ENCODE measurements at regions not wholly inside any gene's neighbourhood (a gene's known extent, or its start where the extent isn't known, plus 50 kb on each side); places are given as distances from the start of the nearest gene placed in this dataset.

DNA sequence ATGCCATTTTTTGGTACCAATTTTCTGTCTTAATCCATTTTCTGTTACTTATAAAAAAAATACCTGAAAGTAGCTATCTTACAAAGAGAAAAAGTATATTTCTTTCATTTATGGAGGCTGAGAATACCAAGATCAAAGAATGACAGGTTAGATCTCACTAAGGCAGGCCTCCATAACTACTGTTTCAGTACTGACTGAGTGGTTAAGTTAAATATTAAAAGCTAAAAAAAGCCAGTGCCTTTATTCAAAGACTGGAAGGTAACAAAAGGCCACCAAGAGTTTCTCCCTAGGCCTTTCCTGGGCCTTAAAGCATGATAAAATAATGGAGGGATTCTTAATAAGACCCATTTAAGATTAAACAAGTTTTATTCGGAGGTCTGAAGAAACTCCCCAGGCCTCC, 687.7 kb upstream of the ADGRL4 start:
- ATAC-seq (ENCODE audit: low read depth) = no peak
- intact Hi-C loops (cut with micrococcal nuclease) = loop anchor here (1.0 kb wide), 1 partner anchor 26 kb away; no protein-coding TSS in a partner anchor
- TF ChIP-seq, protein P1, sequence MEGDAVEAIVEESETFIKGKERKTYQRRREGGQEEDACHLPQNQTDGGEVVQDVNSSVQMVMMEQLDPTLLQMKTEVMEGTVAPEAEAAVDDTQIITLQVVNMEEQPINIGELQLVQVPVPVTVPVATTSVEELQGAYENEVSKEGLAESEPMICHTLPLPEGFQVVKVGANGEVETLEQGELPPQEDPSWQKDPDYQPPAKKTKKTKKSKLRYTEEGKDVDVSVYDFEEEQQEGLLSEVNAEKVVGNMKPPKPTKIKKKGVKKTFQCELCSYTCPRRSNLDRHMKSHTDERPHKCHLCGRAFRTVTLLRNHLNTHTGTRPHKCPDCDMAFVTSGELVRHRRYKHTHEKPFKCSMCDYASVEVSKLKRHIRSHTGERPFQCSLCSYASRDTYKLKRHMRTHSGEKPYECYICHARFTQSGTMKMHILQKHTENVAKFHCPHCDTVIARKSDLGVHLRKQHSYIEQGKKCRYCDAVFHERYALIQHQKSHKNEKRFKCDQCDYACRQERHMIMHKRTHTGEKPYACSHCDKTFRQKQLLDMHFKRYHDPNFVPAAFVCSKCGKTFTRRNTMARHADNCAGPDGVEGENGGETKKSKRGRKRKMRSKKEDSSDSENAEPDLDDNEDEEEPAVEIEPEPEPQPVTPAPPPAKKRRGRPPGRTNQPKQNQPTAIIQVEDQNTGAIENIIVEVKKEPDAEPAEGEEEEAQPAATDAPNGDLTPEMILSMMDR (IDR thresholded peaks at IDR 0.05) = no peak
- Mint-ChIP-seq H3K4me3 (no peak overlapping the region), H3K27me3 (no peaks in the 10 kb centered on the region), H3K4me1 (peaks cover 5% of the 10 kb centered on the region), H3K27ac (no peak overlapping the region), H3K9me3 (no peaks in the 10 kb centered on the region), H3K36me3 (ENCODE audit: low read depth) (no peaks in the 10 kb centered on the region)
- POLR2A ChIA-PET = no interaction called here
- CTCF ChIA-PET = no interaction called here
- no peak for DNase-seq

- Mint-ChIP-seq H3K9me3 (no peaks in the 10 kb centered on the region), H3K4me1 (peaks cover 5% of the 10 kb centered on the region), H3K4me3 (no peak overlapping the region), H3K27ac (no peak overlapping the region), H3K36me3 (ENCODE audit: low read depth) (no peaks in the 10 kb centered on the region), H3K27me3 (no peaks in the 10 kb centered on the region)
- no peak for DNase-seq
- no peak for ATAC-seq (ENCODE audit: low read depth)
- POLR2A ChIA-PET = no interaction called here
- TF ChIP-seq, protein P1 (IDR thresholded peaks at IDR 0.05) = no peak
- intact Hi-C loops (cut with micrococcal nuclease) = loop anchor here (1.0 kb wide), 1 partner anchor 25 kb away; no protein-coding TSS in a partner anchor
- CTCF ChIA-PET = no interaction called here
Measured at GRCh38 chr1:79693441-79694114, 687.0 kb upstream of the ADGRL4 start.

DNA sequence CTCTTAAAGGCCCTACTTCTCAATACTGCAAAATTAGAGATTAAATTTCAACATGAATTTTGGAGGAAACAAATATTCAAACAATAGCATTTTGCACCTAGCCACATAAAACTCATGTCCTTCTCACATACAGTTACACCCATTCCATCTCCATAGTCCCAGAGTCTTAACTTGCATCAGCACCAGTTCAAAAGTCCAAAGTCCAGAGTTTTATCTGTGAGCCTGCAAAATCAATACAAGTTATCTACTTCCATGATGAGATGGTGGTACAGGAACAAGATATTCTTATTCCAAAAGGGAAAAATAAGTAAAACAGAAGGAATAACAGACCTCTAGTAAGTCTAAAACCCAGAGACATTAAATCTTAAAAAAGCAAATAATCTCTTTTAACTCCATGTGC, 686.0 kb upstream of the ADGRL4 start:
- Mint-ChIP-seq H3K36me3 (ENCODE audit: low read depth) (no peaks in the 10 kb centered on the region), H3K9me3 (no peaks in the 10 kb centered on the region), H3K27me3 (no peaks in the 10 kb centered on the region), H3K4me1 (peaks cover 5% of the 10 kb centered on the region), H3K27ac (no peak overlapping the region), H3K4me3 (no peak overlapping the region)
- CTCF ChIA-PET = no interaction called here
- DNase-seq = no peak
- TF ChIP-seq, protein P1 (IDR thresholded peaks at IDR 0.05) = no peak
- intact Hi-C loops (cut with micrococcal nuclease) = no loop called here
- POLR2A ChIA-PET = no interaction called here
- no peak for ATAC-seq (ENCODE audit: low read depth)

- TF ChIP-seq, protein P1 (IDR thresholded peaks at IDR 0.05) = no peak
- Mint-ChIP-seq H3K27me3 (no peaks in the 10 kb centered on the region), H3K27ac (no peak overlapping the region), H3K9me3 (no peaks in the 10 kb centered on the region), H3K4me1 (no peaks in the 10 kb centered on the region), H3K36me3 (ENCODE audit: low read depth) (no peaks in the 10 kb centered on the region), H3K4me3 (no peak overlapping the region)
- intact Hi-C loops (cut with micrococcal nuclease) = no loop called here
- DNase-seq (no peak), ATAC-seq (ENCODE audit: low read depth) (no peak)
- ChIA-PET CTCF (no interaction called here), POLR2A (no interaction called here)
Measured at GRCh38 chr1:79688932-79689331, 682.4 kb upstream of the ADGRL4 start.

- POLR2A ChIA-PET = no interaction called here
- intact Hi-C loops (cut with micrococcal nuclease) = no loop called here
- no peak overlapping the region for H3K4me3 Mint-ChIP-seq
- DNase-seq = no peak
- H3K9me3 Mint-ChIP-seq = peaks cover 5% of the 10 kb centered on the region
- TF ChIP-seq, protein P1 (IDR thresholded peaks at IDR 0.05) = no peak
- no peaks in the 10 kb centered on the region for H3K4me1 Mint-ChIP-seq
- no peaks in the 10 kb centered on the region for H3K27me3 Mint-ChIP-seq
- H3K36me3 Mint-ChIP-seq (ENCODE audit: low read depth) = no peaks in the 10 kb centered on the region
- no peak overlapping the region for H3K27ac Mint-ChIP-seq
- CTCF ChIA-PET = no interaction called here
- no peak for ATAC-seq (ENCODE audit: low read depth)
Measured at GRCh38 chr1:79683420-79683819, 676.9 kb upstream of the ADGRL4 start.
